NCI-H748 treated with DMSO at 0.1 percent for 48 hours (cell line): ENCODE measurements at regions not wholly inside any gene's neighbourhood (a gene's known extent, or its start where the extent isn't known, plus 50 kb on each side); places are given as distances from the start of the nearest gene placed in this dataset.

ENCODE experiments used
- DNase-seq: peaks from one replicate; lab custom pipeline; 2025; lab: John Stamatoyannopoulos, UW

DNA sequence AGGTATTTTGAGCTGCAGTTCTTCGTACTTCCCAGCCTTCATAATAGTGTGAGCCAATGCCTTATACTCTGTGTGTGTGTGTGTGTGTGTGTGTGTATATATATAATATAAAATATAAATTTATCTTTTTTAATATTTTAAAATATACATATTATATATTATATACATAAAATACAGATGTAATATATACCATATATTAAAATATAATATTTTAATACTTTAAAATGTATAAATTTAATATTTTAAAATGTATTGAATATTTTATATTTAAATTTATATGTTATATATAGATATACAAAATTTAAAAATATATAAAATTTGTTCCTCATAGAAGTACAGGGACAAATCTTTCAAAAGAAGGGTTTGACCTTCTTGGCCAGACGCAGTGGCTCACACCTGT lies 53.7 kb upstream of the CARD18 start:
- DNase-seq: no peak

DNA sequence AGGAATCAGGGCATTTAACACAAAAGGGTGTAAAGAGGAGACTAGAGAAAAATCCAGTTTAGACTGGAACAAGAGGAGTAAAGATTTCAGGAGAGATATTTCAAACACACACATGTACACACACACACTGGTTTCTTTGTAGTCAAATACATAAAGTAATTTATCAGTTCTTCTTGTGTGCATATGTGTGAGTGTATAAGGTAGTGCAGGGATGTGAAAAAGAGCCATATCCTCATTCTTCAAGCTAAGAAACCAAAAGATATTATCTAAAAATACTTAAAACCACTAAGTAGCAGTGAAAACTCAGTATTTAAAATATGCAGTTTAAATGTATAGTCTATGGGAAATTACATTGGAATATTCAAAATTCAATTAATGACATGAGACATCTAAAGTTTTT lies 52.5 kb upstream of the CARD18 start:
- DNase-seq: no peak

- DNase-seq: no peak
These were observed 50.0 kb upstream of the CARD18 start for GRCh38 chr11:105189581-105189980.
